GM19193 (cell line): ENCODE measurements at regions not wholly inside any gene's neighbourhood (a gene's known extent, or its start where the extent isn't known, plus 50 kb on each side); places are given as distances from the start of the nearest gene placed in this dataset.
A peak's percentile ranks its signal among the peaks of the same experiment; 100 is the strongest.

Experiments
- POLR2A ChIP-seq: IDR thresholded peaks from 4 replicates; pipeline ENCODE4 v1.6.1; 2011; ENCODE audit not compliant: insufficient read depth, insufficient read length; ENCODE audit errors: extremely low read depth

GRCh38 chr3:106251160-106251892 is 382.5 kb upstream of the CBLB start:
- no peak for TF ChIP-seq POLR2A

DNA sequence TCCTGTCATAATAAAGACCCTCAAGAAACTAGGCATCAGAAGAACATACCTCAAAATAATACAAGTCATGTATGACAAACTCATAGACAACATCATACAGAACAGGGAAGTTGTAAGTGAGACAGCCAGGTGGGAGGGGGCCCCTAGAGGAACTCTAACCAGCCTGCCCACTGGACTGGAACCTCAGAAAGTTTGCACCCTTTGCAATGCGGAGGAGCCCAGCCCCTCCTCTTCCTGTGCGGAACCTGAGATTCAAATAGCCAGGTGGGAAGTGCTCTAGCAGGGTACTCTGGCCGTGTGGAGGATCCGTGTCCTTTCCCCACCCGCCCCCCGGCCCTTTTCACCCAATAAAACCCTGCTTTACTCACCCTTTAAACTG is 387.0 kb upstream of the CBLB start:
- peak; percentile 66 for TF ChIP-seq POLR2A

GRCh38 chr3:106256249-106256957 is 387.6 kb upstream of the CBLB start:
- no peak for TF ChIP-seq POLR2A

GRCh38 chr3:106257172-106257571 is 388.4 kb upstream of the CBLB start:
- TF ChIP-seq POLR2A = no peak

- TF ChIP-seq POLR2A = no peak
Measured at GRCh38 chr3:106261396-106261795, 392.6 kb upstream of the CBLB start.

DNA sequence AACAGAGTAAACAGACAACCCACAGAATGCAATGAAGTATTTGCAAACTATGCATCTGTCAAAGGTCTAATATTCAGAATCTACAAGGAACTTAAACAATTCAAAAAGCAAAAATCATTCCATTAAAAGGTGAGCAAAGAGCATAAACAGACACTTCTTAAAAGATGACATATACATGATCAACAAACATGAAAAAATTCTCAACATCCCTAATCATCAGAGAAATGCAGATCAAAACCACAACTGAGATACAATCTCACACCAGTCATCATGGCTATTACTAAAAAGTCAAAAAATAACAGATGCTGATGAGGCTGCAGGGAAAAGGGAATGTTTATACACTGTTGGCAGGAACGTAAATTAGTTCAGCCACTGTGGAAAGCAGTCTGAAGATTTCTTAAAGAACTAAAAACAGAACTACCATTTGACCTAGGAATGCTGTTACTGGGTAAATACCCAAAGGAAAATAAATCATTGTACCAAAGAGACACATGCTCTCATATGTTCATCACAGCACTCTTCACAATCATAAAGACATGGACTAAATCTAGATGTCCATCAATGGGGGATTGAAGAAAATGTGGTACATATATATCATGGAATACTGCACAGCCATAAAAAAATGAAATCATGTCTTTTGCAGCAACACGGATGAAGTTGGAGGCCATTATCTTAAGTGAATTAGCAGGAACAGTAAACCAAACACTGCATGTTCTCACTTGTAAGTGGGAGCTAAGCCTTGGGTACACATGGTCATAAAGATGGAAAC is 393.3 kb upstream of the CBLB start:
- no peak for TF ChIP-seq POLR2A

- TF ChIP-seq POLR2A = no peak
Measured at GRCh38 chr3:106263011-106263410, 394.2 kb upstream of the CBLB start.

- no peak for TF ChIP-seq POLR2A
Measured at GRCh38 chr3:106263546-106263945, 394.7 kb upstream of the CBLB start.

DNA sequence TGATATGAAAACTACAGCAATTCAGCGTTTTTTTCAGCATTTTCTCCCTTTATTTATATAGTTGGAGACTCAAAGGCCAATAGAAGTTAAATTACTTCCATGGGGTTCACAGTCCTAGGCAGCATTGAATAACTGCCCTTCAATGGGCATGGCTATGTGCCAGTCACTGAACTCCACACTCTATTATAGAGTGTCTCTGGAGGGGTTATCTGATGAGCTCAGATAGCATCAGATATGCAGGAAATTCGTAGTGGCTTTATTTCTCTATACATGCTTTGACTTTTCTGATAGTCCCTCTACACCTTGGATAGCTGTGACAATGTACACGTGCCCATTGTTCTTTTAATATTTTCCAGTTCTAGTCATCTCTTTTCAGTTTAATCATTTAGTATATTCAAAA is 396.9 kb upstream of the CBLB start:
- TF ChIP-seq POLR2A = no peak

GRCh38 chr3:106268696-106269095 is 399.9 kb upstream of the CBLB start:
- no peak for TF ChIP-seq POLR2A

- no peak for TF ChIP-seq POLR2A
Measured at GRCh38 chr3:106272302-106272701, 403.5 kb upstream of the CBLB start.

DNA sequence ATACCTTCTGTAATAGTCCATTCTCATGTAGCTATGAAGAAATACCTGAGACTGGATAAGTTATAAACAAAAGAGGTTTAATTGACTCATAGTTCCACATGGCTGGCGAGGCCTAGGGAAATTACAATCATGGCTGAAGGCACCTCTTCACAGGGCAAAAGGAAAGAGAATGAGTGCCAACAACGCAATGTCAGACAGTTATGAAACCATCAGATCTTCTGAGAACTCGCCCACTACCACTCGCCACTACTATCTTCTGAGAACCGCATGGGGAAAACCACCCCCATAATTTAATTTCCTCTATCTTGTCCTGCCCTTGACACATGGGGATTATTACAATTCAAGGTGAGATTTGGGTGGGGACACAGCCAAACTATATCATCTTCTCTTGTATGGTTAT is 406.8 kb upstream of the CBLB start:
- no peak for TF ChIP-seq POLR2A

GRCh38 chr3:106276151-106276550 is 407.3 kb upstream of the CBLB start:
- no peak for TF ChIP-seq POLR2A

DNA sequence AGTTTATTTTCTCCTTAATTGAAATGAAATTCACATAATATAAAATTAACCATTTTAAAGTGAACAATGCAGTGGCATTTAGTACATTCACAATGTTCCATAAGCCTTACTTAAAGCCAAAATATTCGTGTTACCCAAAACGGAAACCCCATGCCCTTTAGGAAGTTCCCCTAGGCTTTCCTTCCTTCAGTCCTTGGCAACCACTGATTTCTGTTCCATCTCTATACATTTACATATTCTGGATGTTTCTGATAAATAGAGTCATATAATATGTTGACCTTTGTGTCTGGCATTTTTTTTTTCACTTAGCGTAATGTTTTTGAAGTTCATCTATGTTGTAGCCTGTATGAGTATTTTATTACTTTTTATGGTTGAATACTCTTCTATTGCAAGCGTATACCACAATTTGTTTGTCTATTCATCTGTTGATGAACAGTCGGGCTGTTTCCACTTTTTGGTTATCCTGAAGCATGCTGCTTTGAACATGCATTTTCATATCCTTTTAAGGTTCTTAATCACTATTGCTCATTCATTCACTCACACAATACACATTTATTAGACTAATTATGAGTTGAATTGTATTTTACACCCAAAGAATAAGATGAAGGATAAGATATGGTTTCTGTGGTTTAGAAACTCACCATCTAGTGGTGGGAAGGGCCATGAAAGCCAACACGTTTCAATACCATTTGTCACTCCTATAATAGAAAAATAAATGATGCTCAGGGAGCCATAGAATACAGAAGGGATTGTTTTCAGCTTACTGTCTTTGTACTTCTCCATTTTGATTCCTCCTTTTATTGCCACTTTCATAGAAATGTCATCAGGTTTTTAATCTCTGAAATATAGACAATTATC is 408.2 kb upstream of the CBLB start:
- no peak for TF ChIP-seq POLR2A

DNA sequence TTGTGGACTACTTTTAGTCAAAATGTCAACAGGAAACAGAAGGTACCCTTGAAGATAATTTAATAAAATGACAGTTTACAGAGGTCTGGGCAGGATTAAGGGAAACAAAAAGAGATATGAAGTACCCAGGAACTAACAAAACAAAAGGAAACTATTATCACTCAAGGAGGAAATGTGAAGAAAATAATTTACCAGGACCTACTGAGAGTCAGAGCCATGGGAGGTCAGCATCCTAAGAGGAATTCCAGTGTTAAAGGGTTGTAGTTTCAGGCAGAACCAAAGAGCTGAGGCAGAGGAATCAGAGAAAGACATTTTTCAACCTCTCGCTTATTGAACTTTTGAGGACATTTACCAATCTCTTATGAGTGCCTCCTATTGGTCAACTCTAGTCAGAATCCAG is 408.9 kb upstream of the CBLB start:
- no peak for TF ChIP-seq POLR2A
